ENCODE measurements at regions not wholly inside any gene's neighbourhood (a gene's known extent, or its start where the extent isn't known, plus 50 kb on each side); places are given as distances from the start of the nearest gene placed in this dataset.

- TF ChIP-seq CTCF (IDR thresholded peaks at IDR 0.05) (no peak), ZFX (IDR thresholded peaks at IDR 0.05; ENCODE audit: borderline replicate concordance) (no peak)
These were observed 1002.5 kb upstream of the INTU start for GRCh38 chr4:126630230-126630629.

Measured in 22Rv1 (cell line).